Body of pancreas (tissue), 4 donors: ENCODE measurements at regions not wholly inside any gene's neighbourhood (a gene's known extent, or its start where the extent isn't known, plus 50 kb on each side); places are given as distances from the start of the nearest gene placed in this dataset.

Experiments
- ATAC-seq: fragments of 150-250 bp; one replicate; pipeline ENCODE4 v1.9.1; 2016
- DNase-seq, 4 donors: peaks; one replicate each; pipeline ENCODE4 v3.0.0-alpha.2; 2019
- H3K27ac ChIP-seq, 4 donors: fragments of 200-600 bp; sonication (generic); 1 replicate in 3 of 4; 2 replicates in 1 of 4; pipeline versions ENCODE4 v1.5.1 to v1.6.1; 2016 to 2019; ENCODE audit warnings: mild to moderate bottlenecking in 1 of 4, mixed read lengths in 1 of 4, moderate library complexity in 1 of 4
- H3K27me3 ChIP-seq, 2 donors: fragments of 200-600 bp; sonication (generic); one replicate each; pipeline ENCODE4 v1.6.0; 2016; ENCODE audit warnings: mild to moderate bottlenecking in 1 of 2
- H3K36me3 ChIP-seq, 2 donors: fragments of 200-600 bp; sonication (generic); replicated peaks in 1 of 2; 2 replicates each; pipeline ENCODE4 v1.5.1; 2016; ENCODE audit warnings: low read depth in 2 of 2; ENCODE audit not compliant: insufficient read depth in 1 of 2
- H3K4me1 ChIP-seq: fragments of 200-600 bp; sonication (generic); one replicate; pipeline ENCODE4 v1.6.0; 2016
- H3K4me3 ChIP-seq, 2 donors: fragments of 200-600 bp; sonication (generic); 1 replicate in 1 of 2; 2 replicates in 1 of 2; pipeline ENCODE4 v1.5.1; 2016 to 2019
- H3K9me3 ChIP-seq, 3 donors: fragments of 200-600 bp; sonication (generic); 1 replicate in 2 of 3; 2 replicates in 1 of 3; pipeline ENCODE4 v1.5.1; 2016
- CTCF ChIP-seq, 7 experiments: fragments of 450-650 bp in 4 of 7; fragments of 200-600 bp in 3 of 7; sonication (generic) in 3 of 7; IDR thresholded peaks; one replicate each; pipeline ENCODE4 v1.5.1; 2016 to 2019; ENCODE audit warnings: antibody characterized with exemption in 7 of 7
- POLR2A ChIP-seq, 3 donors: fragments of 450-650 bp; IDR thresholded peaks; one replicate each; pipeline ENCODE4 v1.6.1; 2016; ENCODE audit warnings: antibody characterized with exemption in 3 of 3, mild to moderate bottlenecking in 2 of 3
- WGBS, 2 donors: methylation state at CpG; one replicate each; pipeline ENCODE4 v1.1.5; 2017; 5-methylcytosine and 5-hydroxymethylcytosine counted together
- intact Hi-C: fragments of 100-400 bp; cut with DNase I; formaldehyde crosslinking; loops from one replicate; pipeline ENCODE4 v1.15.1; 2023

- H3K4me1 ChIP-seq: no peaks in the 10 kb centered on the region
- intact Hi-C loops: no loop called here
- ATAC-seq (no peak), DNase-seq (no peak)
- no peak overlapping the region for H3K4me3 ChIP-seq
- H3K27me3 ChIP-seq: no peaks in the 10 kb centered on the region
- no peak overlapping the region for H3K27ac ChIP-seq
- H3K9me3 ChIP-seq: no peaks in the 10 kb centered on the region
- WGBS, 2 donors: 73% methylated on average over 8 of the region's 8 CpGs
- TF ChIP-seq POLR2A (IDR thresholded peaks at IDR 0.05) (no peak), CTCF (IDR thresholded peaks at IDR 0.05) (no peak)
- H3K36me3 ChIP-seq: no peaks in the 10 kb centered on the region
Measured at GRCh38 chr14:82251494-82251893, 717.8 kb upstream of the SEL1L start.

- Histone ChIP-seq H3K27me3 (no peaks in the 10 kb centered on the region), H3K36me3 (no peaks in the 10 kb centered on the region), H3K4me1 (no peaks in the 10 kb centered on the region), H3K4me3 (no peak overlapping the region), H3K9me3 (no peaks in the 10 kb centered on the region), H3K27ac (no peak overlapping the region)
- ATAC-seq (no peak), DNase-seq (no peak)
- intact Hi-C loops: no loop called here
- no peak for TF ChIP-seq CTCF (IDR thresholded peaks at IDR 0.05)
Measured at GRCh38 chr14:82270286-82270685, 736.6 kb upstream of the SEL1L start.

- Histone ChIP-seq H3K4me1 (no peaks in the 10 kb centered on the region), H3K9me3 (no peaks in the 10 kb centered on the region), H3K4me3 (no peak overlapping the region), H3K27me3 (no peaks in the 10 kb centered on the region), H3K27ac (no peak overlapping the region), H3K36me3 (no peaks in the 10 kb centered on the region)
- TF ChIP-seq CTCF (IDR thresholded peaks at IDR 0.05) (no peak), POLR2A (IDR thresholded peaks at IDR 0.05) (no peak)
- intact Hi-C loops: no loop called here
- no peak for ATAC-seq
- DNase-seq: no peak
Measured at GRCh38 chr14:82298811-82299210, 765.2 kb upstream of the SEL1L start.

- no peak overlapping the region for H3K27ac ChIP-seq
- no peak for DNase-seq
- ATAC-seq: no peak
- H3K4me1 ChIP-seq: no peaks in the 10 kb centered on the region
- TF ChIP-seq POLR2A (IDR thresholded peaks at IDR 0.05): no peak
- intact Hi-C loops: no loop called here
- 81 to 92% methylated on average over 2 of the region's 2 CpGs for WGBS, 2 donors
- H3K9me3 ChIP-seq: peaks cover 0 to 9% (median 0%) of the 10 kb centered on the region in 3 donors
- H3K36me3 ChIP-seq: no peaks in the 10 kb centered on the region
- no peaks in the 10 kb centered on the region for H3K27me3 ChIP-seq
- H3K4me3 ChIP-seq: no peak overlapping the region
Measured at GRCh38 chr14:82309199-82309598, 775.5 kb upstream of the SEL1L start.

- DNase-seq (no peak), ATAC-seq (no peak)
- H3K27ac ChIP-seq: no peak overlapping the region
- H3K36me3 ChIP-seq: no peaks in the 10 kb centered on the region
- WGBS, 2 donors: 15 to 20% methylated on average over 1 of the region's 1 CpG
- H3K4me1 ChIP-seq: no peaks in the 10 kb centered on the region
- TF ChIP-seq CTCF (IDR thresholded peaks at IDR 0.05) (no peak), POLR2A (IDR thresholded peaks at IDR 0.05) (no peak)
- no peak overlapping the region for H3K4me3 ChIP-seq
- H3K9me3 ChIP-seq: peaks cover 0 to 9% (median 0%) of the 10 kb centered on the region in 3 donors
- intact Hi-C loops: no loop called here
- no peaks in the 10 kb centered on the region for H3K27me3 ChIP-seq
Measured at GRCh38 chr14:82313889-82314288, 780.2 kb upstream of the SEL1L start.
